Activated CD4-positive, alpha-beta T cell treated with anti-CD3 and anti-CD28 coated beads, Interleukin-2, amount 10 ng/mL, durations not matched to agents 7 days and 5 days (primary cell): ENCODE measurements at regions not wholly inside any gene's neighbourhood (a gene's known extent, or its start where the extent isn't known, plus 50 kb on each side); places are given as distances from the start of the nearest gene placed in this dataset.

Source experiments
- CTCF ChIA-PET: fragments of 350-600 bp; sonication (Branson Sonifier 250); formaldehyde crosslinking; loops from one replicate; lab custom pipeline; 2021; ENCODE audit warnings: antibody characterized with exemption; lab: Charles Lee
- POLR2A ChIA-PET: fragments of 350-600 bp; sonication (Branson Sonifier 250); formaldehyde crosslinking; loops from one replicate; lab custom pipeline; 2021; ENCODE audit warnings: antibody characterized with exemption; lab: Charles Lee
- DNase-seq: peaks from one replicate; pipeline ENCODE4 v3.0.0-alpha.2; 2020
- H3K27ac Mint-ChIP-seq: one replicate; pipeline ENCODE4 v1.8.0; 2021; ENCODE audit warnings: mild to moderate bottlenecking, moderate library complexity, mixed read lengths
- H3K27me3 Mint-ChIP-seq: one replicate; pipeline ENCODE4 v1.8.0; 2021; ENCODE audit warnings: mixed read lengths
- H3K36me3 Mint-ChIP-seq: one replicate; pipeline ENCODE4 v1.8.0; 2021; ENCODE audit warnings: low read depth, mixed read lengths
- H3K4me1 Mint-ChIP-seq: one replicate; pipeline ENCODE4 v1.8.0; 2021; ENCODE audit warnings: mixed read lengths
- H3K4me3 Mint-ChIP-seq: one replicate; pipeline ENCODE4 v1.8.0; 2021; ENCODE audit warnings: mild to moderate bottlenecking, moderate library complexity, mixed read lengths
- H3K9me3 Mint-ChIP-seq: one replicate; pipeline ENCODE4 v1.8.0; 2021; ENCODE audit warnings: mixed read lengths

- ChIA-PET CTCF (no interaction called here), POLR2A (no interaction called here)
- DNase-seq: no peak
- peaks cover 5% of the 10 kb centered on the region for H3K9me3 Mint-ChIP-seq
- no peaks in the 10 kb centered on the region for H3K4me1 Mint-ChIP-seq
- H3K4me3 Mint-ChIP-seq: no peak overlapping the region
- H3K27ac Mint-ChIP-seq: no peak overlapping the region
- H3K27me3 Mint-ChIP-seq: no peaks in the 10 kb centered on the region
- no peaks in the 10 kb centered on the region for H3K36me3 Mint-ChIP-seq
Observed at GRCh38 chr2:56656826-56657225, 473.0 kb downstream of the CCDC85A start.

DNA sequence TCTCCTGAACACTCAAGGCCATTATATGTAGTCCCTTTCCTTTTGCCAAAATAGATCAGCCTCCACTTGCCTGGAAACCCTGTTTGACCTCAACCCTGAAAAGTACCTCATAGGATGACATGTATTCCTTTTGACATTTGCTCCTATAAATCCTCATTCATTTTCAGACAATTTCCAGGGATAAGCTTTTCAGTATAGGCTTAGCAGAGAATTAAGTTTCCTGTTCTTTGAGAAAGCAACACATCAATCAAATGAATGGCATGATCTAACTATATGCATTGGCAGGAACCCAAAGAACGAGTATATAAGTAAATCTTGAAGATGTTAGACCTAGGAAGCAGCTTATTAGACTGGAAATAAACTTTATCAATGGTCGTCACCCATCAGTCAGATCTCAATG, 483.0 kb downstream of the CCDC85A start:
- Mint-ChIP-seq H3K9me3 (peaks cover 4% of the 10 kb centered on the region), H3K27me3 (no peaks in the 10 kb centered on the region), H3K4me3 (no peak overlapping the region), H3K36me3 (no peaks in the 10 kb centered on the region), H3K4me1 (no peaks in the 10 kb centered on the region), H3K27ac (no peak overlapping the region)
- CTCF ChIA-PET: no interaction called here
- no peak for DNase-seq
- POLR2A ChIA-PET: no interaction called here

- Mint-ChIP-seq H3K4me3 (no peak overlapping the region), H3K27me3 (no peaks in the 10 kb centered on the region), H3K27ac (no peak overlapping the region), H3K36me3 (no peaks in the 10 kb centered on the region), H3K4me1 (no peaks in the 10 kb centered on the region), H3K9me3 (peaks cover 9% of the 10 kb centered on the region)
- no peak for DNase-seq
- POLR2A ChIA-PET: no interaction called here
- CTCF ChIA-PET: interaction anchor here (1.0 kb wide), 1 partner anchor 12 kb away, joined by 3 read pairs; no protein-coding TSS in a partner anchor
Observed at GRCh38 chr2:56671973-56672569, 488.3 kb downstream of the CCDC85A start.

DNA sequence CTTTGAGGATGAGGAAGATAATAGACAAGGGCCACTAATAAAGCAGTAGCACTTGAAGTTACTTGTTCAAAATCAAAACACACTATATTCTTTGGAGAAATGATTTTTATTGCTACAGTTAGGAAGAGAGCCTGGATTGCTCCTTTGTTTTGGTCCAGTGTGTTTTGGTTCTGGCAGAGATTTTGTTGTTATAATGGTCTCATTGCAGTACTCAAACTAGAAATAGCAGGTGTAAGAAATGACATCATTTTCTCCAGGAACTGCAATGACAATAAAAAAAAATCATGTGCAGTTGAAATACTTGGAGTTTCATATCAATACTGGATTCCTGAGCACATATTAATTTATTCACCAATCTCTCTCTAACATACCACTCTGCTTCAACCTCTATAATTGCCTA, 490.3 kb downstream of the CCDC85A start:
- POLR2A ChIA-PET: no interaction called here
- Mint-ChIP-seq H3K27ac (no peak overlapping the region), H3K27me3 (no peaks in the 10 kb centered on the region), H3K9me3 (peaks cover 10% of the 10 kb centered on the region), H3K4me1 (no peaks in the 10 kb centered on the region), H3K4me3 (no peak overlapping the region), H3K36me3 (no peaks in the 10 kb centered on the region)
- CTCF ChIA-PET: no interaction called here
- no peak for DNase-seq

DNA sequence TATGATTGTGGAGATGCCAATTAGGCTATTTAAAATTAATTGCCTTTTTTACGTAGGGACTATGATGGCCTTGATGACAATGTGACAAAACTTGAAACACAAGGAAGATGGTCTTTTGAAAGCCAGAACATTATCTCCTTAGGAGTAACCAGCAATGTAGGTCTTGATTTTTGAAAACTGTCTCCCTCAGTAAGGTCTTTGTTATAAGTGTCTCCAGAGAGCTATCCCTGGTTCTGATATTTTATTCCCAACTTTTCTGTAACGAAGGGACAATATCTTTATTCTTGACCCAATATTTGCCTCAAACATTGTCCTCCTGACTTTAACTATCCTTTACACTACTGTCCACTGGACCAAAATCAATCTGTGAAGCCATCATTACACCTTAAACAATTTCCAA, 493.2 kb downstream of the CCDC85A start:
- CTCF ChIA-PET: no interaction called here
- no peak overlapping the region for H3K27ac Mint-ChIP-seq
- no peak for DNase-seq
- no peaks in the 10 kb centered on the region for H3K4me1 Mint-ChIP-seq
- no peaks in the 10 kb centered on the region for H3K27me3 Mint-ChIP-seq
- no peak overlapping the region for H3K4me3 Mint-ChIP-seq
- POLR2A ChIA-PET: no interaction called here
- peaks cover 8% of the 10 kb centered on the region for H3K9me3 Mint-ChIP-seq
- no peaks in the 10 kb centered on the region for H3K36me3 Mint-ChIP-seq

DNA sequence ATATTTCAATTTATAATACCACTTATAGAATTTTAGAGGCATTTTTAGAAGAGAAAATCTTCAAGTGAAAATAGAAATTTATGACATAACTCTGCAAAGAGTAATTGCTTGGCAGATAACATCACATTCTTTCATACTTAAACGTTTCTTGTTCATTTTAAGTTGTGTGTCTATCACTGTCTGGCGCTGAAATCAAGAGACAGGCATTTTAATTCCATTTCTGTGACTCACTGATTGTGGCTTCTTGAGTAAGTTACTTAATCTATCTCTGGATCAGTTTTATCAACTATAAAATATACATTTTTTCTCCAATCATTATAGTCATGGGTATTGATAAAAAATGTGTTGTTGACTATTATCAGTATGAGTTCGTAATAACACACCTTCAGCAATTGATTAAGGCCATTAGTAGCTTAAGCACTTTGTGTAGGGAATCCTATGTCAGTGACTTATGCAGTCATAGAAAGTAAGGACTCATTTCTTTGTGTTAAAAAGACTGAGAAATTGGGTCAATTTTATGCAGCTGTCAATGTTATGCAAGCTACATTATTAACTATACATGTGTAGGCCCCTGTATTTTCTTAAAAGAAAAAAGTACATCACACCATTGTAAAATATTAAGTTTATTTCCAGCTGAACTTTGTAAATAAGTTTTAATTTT, 497.3 kb downstream of the CCDC85A start:
- CTCF ChIA-PET: no interaction called here
- Mint-ChIP-seq H3K27me3 (no peaks in the 10 kb centered on the region), H3K36me3 (no peaks in the 10 kb centered on the region), H3K27ac (no peak overlapping the region), H3K4me3 (no peak overlapping the region), H3K4me1 (no peaks in the 10 kb centered on the region), H3K9me3 (peaks cover 4% of the 10 kb centered on the region)
- POLR2A ChIA-PET: no interaction called here
- DNase-seq: no peak

DNA sequence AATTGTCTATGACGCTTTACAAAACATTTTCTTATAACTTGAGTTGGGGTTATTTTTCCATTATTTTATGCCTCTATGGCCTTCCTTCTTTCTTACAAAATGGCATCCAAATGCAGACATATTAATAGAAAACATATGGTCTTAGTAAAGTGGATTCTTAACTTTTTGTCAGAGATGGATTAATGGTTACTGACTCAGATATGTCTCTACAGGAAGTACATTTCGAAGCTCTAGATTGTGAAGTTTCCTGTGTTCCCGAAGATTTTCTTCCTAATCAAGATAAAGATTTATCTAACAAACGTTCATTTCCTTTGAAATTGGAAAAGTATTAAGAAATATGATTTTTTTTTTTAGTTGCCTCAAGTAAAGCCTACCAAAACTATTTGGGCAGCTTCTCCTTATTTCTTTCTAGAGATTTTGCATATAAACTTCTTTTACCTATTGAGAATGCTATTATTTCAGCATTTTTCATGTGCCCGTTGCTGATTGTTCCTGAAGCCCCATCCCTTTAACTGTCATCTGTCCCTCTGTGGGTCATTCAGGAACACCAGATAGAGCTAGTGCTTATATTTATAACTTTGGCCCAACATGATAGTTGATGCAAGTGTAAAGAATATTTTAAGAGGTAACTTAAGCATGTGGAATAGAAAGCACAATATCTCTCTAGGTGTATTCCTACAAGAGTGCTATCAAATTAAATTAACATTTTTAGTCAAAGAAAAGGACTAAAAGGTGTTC, 498.0 kb downstream of the CCDC85A start:
- POLR2A ChIA-PET: interaction anchor here (0.6 kb wide), 1 partner anchor 18 kb away, joined by 4 read pairs; no protein-coding TSS in a partner anchor
- H3K4me3 Mint-ChIP-seq: no peak overlapping the region
- H3K9me3 Mint-ChIP-seq: peaks cover 4% of the 10 kb centered on the region

DNA sequence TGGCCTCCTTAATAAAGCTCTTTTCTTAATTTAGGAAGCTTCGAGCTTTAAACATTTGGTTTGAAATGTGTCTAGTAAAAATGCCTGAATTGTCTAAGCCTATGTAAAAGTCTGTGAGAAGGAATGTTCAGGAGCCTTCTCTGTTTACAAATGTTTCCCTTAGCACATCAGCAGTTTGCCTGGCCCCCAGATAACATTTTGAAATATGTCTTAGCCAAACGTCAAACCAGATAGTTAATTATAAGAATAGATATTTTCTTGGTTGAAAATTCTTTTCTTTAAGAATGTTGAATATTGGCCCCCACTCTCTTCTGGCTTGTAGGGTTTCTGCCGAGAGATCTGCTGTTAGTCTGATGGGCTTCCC, 498.6 kb downstream of the CCDC85A start:
- Mint-ChIP-seq H3K27ac (no peak overlapping the region), H3K9me3 (peaks cover 4% of the 10 kb centered on the region), H3K4me3 (no peak overlapping the region), H3K4me1 (no peaks in the 10 kb centered on the region), H3K27me3 (no peaks in the 10 kb centered on the region), H3K36me3 (no peaks in the 10 kb centered on the region)
- ChIA-PET POLR2A (interaction anchor here (0.6 kb wide), 1 partner anchor 17 kb away, joined by 4 read pairs; no protein-coding TSS in a partner anchor), CTCF (no interaction called here)
- DNase-seq: no peak

More for the DNA sequence above, 498.0 kb downstream of the CCDC85A start:
- no peak overlapping the region for H3K27ac Mint-ChIP-seq
- CTCF ChIA-PET: no interaction called here
- H3K27me3 Mint-ChIP-seq: no peaks in the 10 kb centered on the region
- no peak for DNase-seq
- no peaks in the 10 kb centered on the region for H3K36me3 Mint-ChIP-seq
- no peaks in the 10 kb centered on the region for H3K4me1 Mint-ChIP-seq

- Mint-ChIP-seq H3K9me3 (no peaks in the 10 kb centered on the region), H3K4me3 (no peak overlapping the region), H3K27ac (no peak overlapping the region), H3K4me1 (no peaks in the 10 kb centered on the region), H3K27me3 (no peaks in the 10 kb centered on the region), H3K36me3 (no peaks in the 10 kb centered on the region)
- CTCF ChIA-PET: interaction anchor here (0.6 kb wide), 1 partner anchor 12 kb away, joined by 3 read pairs; no protein-coding TSS in a partner anchor
- POLR2A ChIA-PET: no interaction called here
- DNase-seq: no peak
Observed at GRCh38 chr2:56684327-56684726, 500.5 kb downstream of the CCDC85A start.

DNA sequence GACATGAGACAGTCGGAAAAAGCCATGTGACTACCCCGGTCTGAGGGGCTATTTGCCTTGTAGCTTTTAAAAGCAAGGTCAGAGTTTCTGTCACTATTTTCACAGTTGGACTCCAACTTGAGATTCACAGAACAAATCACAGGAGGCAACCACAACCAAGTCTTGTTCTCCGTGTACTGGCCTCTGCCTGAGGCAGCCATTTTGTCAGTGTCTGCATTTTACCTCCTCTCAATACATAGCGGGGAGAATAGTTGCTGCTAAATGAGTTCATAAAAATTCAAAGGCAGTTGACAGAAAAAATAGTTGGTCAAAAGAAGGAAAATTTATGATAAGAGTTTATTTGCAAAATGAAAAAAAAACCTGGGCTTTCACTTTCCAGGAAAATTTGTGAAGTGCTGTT, 501.4 kb downstream of the CCDC85A start:
- DNase-seq: no peak
- POLR2A ChIA-PET: no interaction called here
- H3K4me3 Mint-ChIP-seq: no peak overlapping the region
- no peaks in the 10 kb centered on the region for H3K27me3 Mint-ChIP-seq
- H3K9me3 Mint-ChIP-seq: no peaks in the 10 kb centered on the region
- no peaks in the 10 kb centered on the region for H3K36me3 Mint-ChIP-seq
- no peaks in the 10 kb centered on the region for H3K4me1 Mint-ChIP-seq
- CTCF ChIA-PET: no interaction called here
- no peak overlapping the region for H3K27ac Mint-ChIP-seq

GRCh38 chr2:56687169-56687568, 503.4 kb downstream of the CCDC85A start:
- H3K4me3 Mint-ChIP-seq: no peak overlapping the region
- no peak for DNase-seq
- H3K27me3 Mint-ChIP-seq: no peaks in the 10 kb centered on the region
- ChIA-PET POLR2A (no interaction called here), CTCF (no interaction called here)
- H3K4me1 Mint-ChIP-seq: no peaks in the 10 kb centered on the region
- no peaks in the 10 kb centered on the region for H3K36me3 Mint-ChIP-seq
- no peaks in the 10 kb centered on the region for H3K9me3 Mint-ChIP-seq
- no peak overlapping the region for H3K27ac Mint-ChIP-seq

DNA sequence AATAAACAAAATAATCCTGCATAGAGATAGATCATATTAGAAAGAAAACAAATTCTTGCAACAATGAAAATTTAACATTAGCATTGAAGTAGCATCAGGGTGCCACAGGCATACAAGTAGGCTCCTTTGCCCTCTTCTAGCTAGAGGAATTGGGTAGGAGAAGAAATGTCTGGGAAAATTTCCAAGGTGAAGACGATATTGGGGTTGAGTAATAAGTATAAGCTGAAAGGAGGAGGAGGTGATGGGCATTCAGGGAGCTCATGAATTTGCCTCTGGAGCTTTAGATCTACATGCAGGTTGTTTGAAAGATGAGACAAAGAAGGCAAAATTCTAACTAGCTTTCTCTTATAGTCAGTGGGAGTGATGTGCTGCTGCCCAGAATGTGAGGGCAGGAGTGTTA, 504.9 kb downstream of the CCDC85A start:
- H3K36me3 Mint-ChIP-seq: no peaks in the 10 kb centered on the region
- POLR2A ChIA-PET: no interaction called here
- no peak overlapping the region for H3K27ac Mint-ChIP-seq
- CTCF ChIA-PET: no interaction called here
- no peak overlapping the region for H3K4me3 Mint-ChIP-seq
- no peaks in the 10 kb centered on the region for H3K4me1 Mint-ChIP-seq
- H3K27me3 Mint-ChIP-seq: no peaks in the 10 kb centered on the region
- DNase-seq: no peak
- no peaks in the 10 kb centered on the region for H3K9me3 Mint-ChIP-seq

GRCh38 chr2:56693501-56693900, 509.7 kb downstream of the CCDC85A start:
- Mint-ChIP-seq H3K4me1 (no peaks in the 10 kb centered on the region), H3K4me3 (no peak overlapping the region), H3K27ac (no peak overlapping the region), H3K36me3 (no peaks in the 10 kb centered on the region), H3K27me3 (no peaks in the 10 kb centered on the region), H3K9me3 (no peaks in the 10 kb centered on the region)
- POLR2A ChIA-PET: no interaction called here
- no peak for DNase-seq
- CTCF ChIA-PET: no interaction called here
